GM12878 (cell line): ENCODE measurements at regions not wholly inside any gene's neighbourhood (a gene's known extent, or its start where the extent isn't known, plus 50 kb on each side); places are given as distances from the start of the nearest gene placed in this dataset.

Experiments
- ATAC-seq: fragments of 200-7000 bp; cut with Tn5 transposase; 3 replicates; pipeline ENCODE4 v1.9.1; 2020; ENCODE audit warnings: mild to moderate bottlenecking, moderate library complexity
- BruUV-seq: library from RNA; stranded (reverse); fragments of 400-500 nt; replicated peaks from 2 replicates; lab custom pipeline; 2021; lab: Mats Ljungman, UMichigan
- CTCF ChIA-PET: fragments of 300-600 bp; sonication (Branson Sonifier 250); formaldehyde crosslinking; extraction: SDS; loops from one replicate; lab custom pipeline; 2021; ENCODE audit warnings: inconsistent platforms; lab: Yijun Ruan, JAX
- POLR2A ChIA-PET: fragments of 350-600 bp; formaldehyde crosslinking; extraction: SDS; loops from one replicate; lab custom pipeline; 2021; ENCODE audit warnings: inconsistent platforms; lab: Charles Lee
- RAD21 ChIA-PET: fragments of 300-600 bp; sonication (Branson Sonifier 250); formaldehyde crosslinking; loops from one replicate; lab custom pipeline; 2023; ENCODE audit warnings: antibody characterized with exemption; ENCODE audit not compliant: unreplicated experiment; lab: Charles Lee
- SMC1A ChIA-PET: fragments of 300-600 bp; sonication (Branson Sonifier 250); formaldehyde crosslinking; loops from one replicate; lab custom pipeline; 2023; ENCODE audit not compliant: unreplicated experiment, uncharacterized antibody; lab: Charles Lee
- DNase-seq: peaks from one replicate; pipeline ENCODE4 v3.0.0-alpha.2; 2011; ENCODE audit warnings: low read depth, low spot score
- FAIRE-seq: peaks from 3 replicates; lab custom pipeline; 2011; peaks lifted over from hg19 to GRCh38; lab: Jason Lieb, UNC
- H2AFZ ChIP-seq: 2 replicates; pipeline ENCODE4 v1.6.0; 2011; ENCODE audit warnings: low read depth, low read length, control low read depth; ENCODE audit not compliant: control insufficient read depth
- H3K27ac ChIP-seq: 2 replicates; pipeline ENCODE4 v1.5.1; 2011; ENCODE audit warnings: control low read depth; ENCODE audit not compliant: control insufficient read depth, insufficient read depth
- H3K27me3 ChIP-seq, 2 experiments: replicated peaks in 1 of 2; 2 replicates each; pipeline versions ENCODE4 v1.6.0 to v1.6.1; 2011; ENCODE audit warnings: low read length in 1 of 2; ENCODE audit not compliant: control insufficient read depth in 2 of 2, insufficient read depth in 2 of 2
- H3K36me3 ChIP-seq, 2 experiments: 2 replicates each; pipeline ENCODE4 v1.5.1; 2011; ENCODE audit warnings: low read length in 1 of 2; ENCODE audit not compliant: control insufficient read depth in 2 of 2, insufficient read depth in 2 of 2
- H3K4me1 ChIP-seq: 2 replicates; pipeline ENCODE4 v1.6.1; 2011; ENCODE audit warnings: mild to moderate bottlenecking, low read length, moderate library complexity, mixed read lengths; ENCODE audit not compliant: control insufficient read depth, insufficient read depth
- H3K4me2 ChIP-seq: 2 replicates; pipeline ENCODE4 v1.6.0; 2011; ENCODE audit warnings: control low read depth; ENCODE audit not compliant: control insufficient read depth, insufficient read depth
- H3K4me3 ChIP-seq: fragments of 200-600 bp; sonication (generic); 2 replicates; pipeline ENCODE4 v1.5.1; 2016
- H3K79me2 ChIP-seq: 2 replicates; pipeline ENCODE4 v1.6.0; 2011; ENCODE audit warnings: low read length; ENCODE audit not compliant: control insufficient read depth, insufficient read depth
- H3K9ac ChIP-seq: 2 replicates; pipeline ENCODE4 v1.8.0; 2011; ENCODE audit warnings: low read length, control low read depth, mixed read lengths; ENCODE audit not compliant: control insufficient read depth, insufficient read depth
- H3K9me3 ChIP-seq: replicated peaks from 3 replicates; pipeline ENCODE4 v1.5.1; 2011; ENCODE audit warnings: mild to moderate bottlenecking, low read length; ENCODE audit not compliant: control insufficient read depth, insufficient read depth
- H4K20me1 ChIP-seq: 2 replicates; pipeline ENCODE4 v1.6.0; 2011; ENCODE audit not compliant: control insufficient read depth, insufficient read depth
- ATF2 ChIP-seq: IDR thresholded peaks from 2 replicates; pipeline ENCODE4 v1.6.1; 2012; ENCODE audit warnings: low read length, inconsistent platforms
- BRCA1 ChIP-seq: IDR thresholded peaks from 2 replicates; pipeline ENCODE4 v1.6.1; 2011; ENCODE audit warnings: low read depth, low read length, improper control_type of control experiment
- CHD2 ChIP-seq: IDR thresholded peaks from 2 replicates; pipeline ENCODE4 v1.6.1; 2011; ENCODE audit warnings: low read depth, low read length, improper control_type of control experiment, borderline replicate concordance
- CREB1 ChIP-seq: IDR thresholded peaks from 2 replicates; pipeline ENCODE4 v1.6.1; 2012; ENCODE audit warnings: low read depth, mild to moderate bottlenecking, inconsistent platforms
- CTCF ChIP-seq, 3 experiments: IDR thresholded peaks in 2 of 3; conservative IDR thresholded peaks in 1 of 3; 2 replicates each; pipeline ENCODE4 v1.5.1; 2011; ENCODE audit warnings: low read depth in 3 of 3, low read length in 3 of 3, mild to moderate bottlenecking in 3 of 3, control low read depth in 2 of 3, moderate library complexity in 2 of 3, inconsistent platforms in 1 of 3, mixed read lengths in 1 of 3; ENCODE audit not compliant: control insufficient read depth in 2 of 3, insufficient read depth in 1 of 3; ENCODE audit errors: extremely low read depth in 1 of 3
- HDGF ChIP-seq: fragments of 450-650 bp; IDR thresholded peaks from 2 replicates; pipeline ENCODE4 v1.6.1; 2016; ENCODE audit warnings: antibody characterized with exemption
- NR2C1 ChIP-seq: fragments of 450-650 bp; IDR thresholded peaks from 2 replicates; pipeline ENCODE4 v1.6.1; 2017; ENCODE audit warnings: antibody characterized with exemption, mild to moderate bottlenecking, moderate library complexity
- NR2C2 ChIP-seq: IDR thresholded peaks from 2 replicates; pipeline ENCODE4 v1.6.1; 2011; ENCODE audit warnings: borderline replicate concordance, low read depth; ENCODE audit not compliant: control insufficient read depth, insufficient read length
- POLR2AphosphoS5 ChIP-seq: IDR thresholded peaks from 2 replicates; pipeline ENCODE4 v1.6.1; 2011; ENCODE audit warnings: mild to moderate bottlenecking, low read length, inconsistent platforms
- POU2F2 ChIP-seq: IDR thresholded peaks from 3 replicates; pipeline ENCODE4 v1.6.1; 2011; ENCODE audit warnings: low read depth, mild to moderate bottlenecking, low read length, borderline replicate concordance
- RCOR1 ChIP-seq: conservative IDR thresholded peaks from 2 replicates; pipeline ENCODE4 v1.6.1; 2012; ENCODE audit warnings: low read depth, low read length, improper control_type of control experiment
- SMAD1 ChIP-seq: fragments of 450-650 bp; IDR thresholded peaks from 2 replicates; pipeline ENCODE4 v1.6.1; 2018; ENCODE audit warnings: mild to moderate bottlenecking, low read depth; ENCODE audit not compliant: partially characterized antibody
- SMARCA5 ChIP-seq: fragments of 450-650 bp; IDR thresholded peaks from 2 replicates; pipeline ENCODE4 v1.6.1; 2017; ENCODE audit warnings: mild to moderate bottlenecking
- SREBF2 ChIP-seq: IDR thresholded peaks from 2 replicates; pipeline ENCODE4 v1.6.1; 2012; ENCODE audit warnings: mild to moderate bottlenecking, low read length
- SUPT20H ChIP-seq: IDR thresholded peaks from 2 replicates; pipeline ENCODE4 v1.6.1; 2011; ENCODE audit warnings: low read depth, mild to moderate bottlenecking, low read length, moderate library complexity, borderline replicate concordance; ENCODE audit not compliant: control insufficient read depth
- YBX1 ChIP-seq: fragments of 450-650 bp; IDR thresholded peaks from 2 replicates; pipeline ENCODE4 v1.6.1; 2016; ENCODE audit warnings: antibody characterized with exemption
- ZNF274 ChIP-seq: IDR thresholded peaks from one replicate; pipeline ENCODE4 v1.8.0; 2011; ENCODE audit not compliant: insufficient read length, insufficient read depth
- ZNF687 ChIP-seq: fragments of 450-650 bp; IDR thresholded peaks from 2 replicates; pipeline ENCODE4 v1.6.1; 2017; ENCODE audit warnings: mild to moderate bottlenecking, moderate library complexity
- WGBS: methylation state at CpG from one replicate; pipeline ENCODE4 v1.1.6; 2016; ENCODE audit warnings: low lambda C conversion rate; ENCODE audit not compliant: insufficient replicate concordance, insufficient coverage; ENCODE audit errors: missing lambda C conversion rate; 5-methylcytosine and 5-hydroxymethylcytosine counted together
- in situ Hi-C: fragments of 300-500 bp; cut with MboI; formaldehyde crosslinking; loops from 9 replicates; pipeline ENCODE4 v1.14.3; 2018; ENCODE audit warnings: mixed read lengths
- intact Hi-C: fragments of 100-400 bp; cut with micrococcal nuclease; formaldehyde crosslinking; loops from one replicate; pipeline ENCODE4 v1.14.2; 2022; ENCODE audit not compliant: unreplicated experiment

GRCh38 chr21:16568244-16568643 lies 838.5 kb downstream of the USP25 start (continued):
- no peak for TF ChIP-seq HDGF
- no peak for TF ChIP-seq SMAD1
- TF ChIP-seq ZNF687: no peak
- TF ChIP-seq, all 136 proteins: peak for 0

GRCh38 chr21:16568661-16569060 lies 838.9 kb downstream of the USP25 start:
- Histone ChIP-seq H3K27me3 (no peaks in the 10 kb centered on the region), H3K9ac (no peak overlapping the region), H3K79me2 (no peaks in the 10 kb centered on the region), H3K4me1 (no peaks in the 10 kb centered on the region), H3K9me3 (no peaks in the 10 kb centered on the region; the same call in 2 of the 3 replicates), H2AFZ (no peak overlapping the region), H3K4me3 (no peak overlapping the region), H3K36me3 (no peaks in the 10 kb centered on the region), H4K20me1 (no peaks in the 10 kb centered on the region), H3K27ac (no peak overlapping the region), H3K4me2 (no peak overlapping the region)
- POLR2A ChIA-PET: no interaction called here
- intact Hi-C loops: no loop called here
- no TSS peak for BruUV-seq
- WGBS: 3% methylated on average over 2 of the region's 2 CpGs
- no peak for DNase-seq
- no peak for ATAC-seq
- SMC1A ChIA-PET: no interaction called here
- RAD21 ChIA-PET: no interaction called here
- in situ Hi-C loops: no loop called here
- CTCF ChIA-PET: no interaction called here
- no peak for FAIRE-seq
- TF ChIP-seq YBX1 (no peak), NR2C1 (no peak), CTCF (IDR thresholded peaks at IDR 0.05 in 2 of 3, conservative IDR thresholded peaks at IDR 0.05 in 1 of 3; ENCODE audit: control insufficient read depth in 2 of 3, extremely low read depth in 1 of 3, insufficient read depth in 1 of 3, low read depth in 3 of 3, low read length in 3 of 3) (no peak), SREBF2 (no peak), ZNF274 (no peak), CREB1 (no peak), POLR2AphosphoS5 (no peak), POU2F2 (no peak), ATF2 (no peak), NR2C2 (no peak), SMARCA5 (no peak), CHD2 (no peak), RCOR1 (no peak), BRCA1 (no peak), SUPT20H (no peak)
